ENCODE measurements at regions not wholly inside any gene's neighbourhood (a gene's known extent, or its start where the extent isn't known, plus 50 kb on each side); places are given as distances from the start of the nearest gene placed in this dataset.
A peak's percentile ranks its signal among the peaks of the same experiment; 100 is the strongest.

DNA sequence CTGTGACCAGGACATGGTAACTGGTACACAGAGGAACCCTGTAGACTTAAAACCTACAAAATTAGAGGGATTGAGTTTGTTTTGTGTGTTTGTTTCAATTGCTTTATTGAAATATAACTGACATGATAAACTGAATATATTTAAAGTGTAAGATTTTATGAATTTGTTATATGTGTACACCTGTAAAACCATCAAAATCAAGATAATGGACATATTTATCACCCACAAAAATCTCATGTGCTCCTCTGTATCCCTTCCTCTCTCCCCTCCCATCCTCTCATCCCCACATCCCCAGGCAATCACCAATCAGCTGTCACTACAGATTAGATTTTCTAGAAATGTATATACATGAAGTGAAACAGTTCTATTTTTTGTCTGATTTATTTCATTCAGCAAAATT lies 565.5 kb downstream of the NOVA1 start:
- no peak for DNase-seq (ENCODE audit: low read depth)

GRCh38 chr14:26026384-26026783 lies 571.4 kb downstream of the NOVA1 start:
- TF ChIP-seq CTCF (conservative IDR thresholded peaks at IDR 0.05; ENCODE audit: low read depth, low read length), result no peak
- no peak overlapping the region for H3K4me3 ChIP-seq (ENCODE audit: low read depth, low read length)
- no peak for DNase-seq (ENCODE audit: low read depth)

More for the DNA sequence above, 565.5 kb downstream of the NOVA1 start:
- no peak for TF ChIP-seq CTCF (conservative IDR thresholded peaks at IDR 0.05; ENCODE audit: low read depth, low read length)
- no peak overlapping the region for H3K4me3 ChIP-seq (ENCODE audit: low read depth, low read length)

DNA sequence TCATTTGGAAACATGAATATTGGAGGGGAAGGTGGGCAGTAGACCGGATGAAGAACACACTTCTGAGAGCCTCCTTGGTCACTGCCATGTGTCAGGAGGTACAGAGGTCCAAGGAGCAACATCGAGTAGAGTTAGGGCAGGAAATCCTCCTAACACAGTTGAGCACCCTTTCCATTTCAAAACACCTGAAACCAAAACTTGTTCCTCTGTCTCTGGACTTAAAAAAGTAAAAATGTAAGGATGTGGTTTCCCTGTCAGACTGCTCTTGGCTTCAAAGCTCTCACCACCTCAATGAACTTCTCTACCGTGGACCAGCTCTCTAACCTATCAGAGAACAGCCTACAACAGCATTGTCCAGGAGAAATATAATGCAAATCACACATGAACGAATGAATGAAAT lies 573.9 kb downstream of the NOVA1 start:
- no peak for TF ChIP-seq CTCF (conservative IDR thresholded peaks at IDR 0.05; ENCODE audit: low read depth, low read length)
- H3K4me3 ChIP-seq (ENCODE audit: low read depth, low read length), result no peak overlapping the region
- DNase-seq (ENCODE audit: low read depth), result no peak

GRCh38 chr14:26021759-26022158 lies 576.1 kb downstream of the NOVA1 start:
- no peak for TF ChIP-seq CTCF (conservative IDR thresholded peaks at IDR 0.05; ENCODE audit: low read depth, low read length)
- DNase-seq (ENCODE audit: low read depth), result peak; percentile 10
- no peak overlapping the region for H3K4me3 ChIP-seq (ENCODE audit: low read depth, low read length)

- TF ChIP-seq CTCF (conservative IDR thresholded peaks at IDR 0.05; ENCODE audit: low read depth, low read length), result no peak
Observed at GRCh38 chr14:26017270-26017669, 580.6 kb downstream of the NOVA1 start.

DNA sequence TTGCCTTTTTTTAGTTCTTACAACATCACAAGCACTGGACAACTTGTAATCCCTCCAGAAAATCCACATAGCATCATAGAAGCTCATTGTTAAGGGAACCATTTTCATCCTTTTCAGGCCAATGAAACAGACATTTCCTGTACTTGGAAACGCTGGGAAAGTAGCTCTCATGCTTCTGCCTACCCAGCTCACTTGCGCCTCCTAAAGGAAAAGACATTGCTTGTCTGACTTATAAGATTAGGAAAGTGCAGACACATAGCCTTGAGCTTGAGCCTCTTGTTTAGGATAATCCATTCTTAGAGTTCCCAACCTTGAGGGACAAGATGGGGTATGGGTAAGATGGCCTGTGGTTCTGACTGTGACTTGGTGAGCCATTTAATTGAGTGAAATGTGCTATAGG lies 589.5 kb downstream of the NOVA1 start:
- H3K4me3 ChIP-seq (ENCODE audit: low read depth, low read length), result no peak overlapping the region
- TF ChIP-seq CTCF (conservative IDR thresholded peaks at IDR 0.05; ENCODE audit: low read depth, low read length), result peak; percentile 51
- peak; percentile 45 for DNase-seq (ENCODE audit: low read depth)

More at GRCh38 chr14:26017270-26017669, 580.6 kb downstream of the NOVA1 start:
- DNase-seq (ENCODE audit: low read depth), result no peak
- no peak overlapping the region for H3K4me3 ChIP-seq (ENCODE audit: low read depth, low read length)

GRCh38 chr14:26004342-26004741 lies 593.5 kb downstream of the NOVA1 start:
- DNase-seq (ENCODE audit: low read depth), result no peak
- H3K4me3 ChIP-seq (ENCODE audit: low read depth, low read length), result no peak overlapping the region
- TF ChIP-seq CTCF (conservative IDR thresholded peaks at IDR 0.05; ENCODE audit: low read depth, low read length), result no peak

All from choroid plexus epithelial cell (primary cell).